Activated CD4-positive, alpha-beta T cell treated with anti-CD3 and anti-CD28 coated beads, Interleukin-2, amount 10 ng/mL, durations not matched to agents 7 days and 5 days (primary cell): ENCODE measurements at regions not wholly inside any gene's neighbourhood (a gene's known extent, or its start where the extent isn't known, plus 50 kb on each side); places are given as distances from the start of the nearest gene placed in this dataset.
"Not testable (repeated sequence)": the region's sequence is repeated elsewhere in the genome, so short reads cannot be mapped to it uniquely, and the experiment has no call there.

Experiments used
- CTCF ChIA-PET: fragments of 350-600 bp; sonication (Branson Sonifier 250); formaldehyde crosslinking; loops from one replicate; lab custom pipeline; 2021; ENCODE audit warnings: antibody characterized with exemption; lab: Charles Lee
- POLR2A ChIA-PET: fragments of 350-600 bp; sonication (Branson Sonifier 250); formaldehyde crosslinking; loops from one replicate; lab custom pipeline; 2021; ENCODE audit warnings: antibody characterized with exemption; lab: Charles Lee
- DNase-seq: peaks from one replicate; pipeline ENCODE4 v3.0.0-alpha.2; 2020
- H3K27ac Mint-ChIP-seq: one replicate; pipeline ENCODE4 v1.8.0; 2021; ENCODE audit warnings: mild to moderate bottlenecking, moderate library complexity, mixed read lengths
- H3K27me3 Mint-ChIP-seq: one replicate; pipeline ENCODE4 v1.8.0; 2021; ENCODE audit warnings: mixed read lengths
- H3K36me3 Mint-ChIP-seq: one replicate; pipeline ENCODE4 v1.8.0; 2021; ENCODE audit warnings: low read depth, mixed read lengths
- H3K4me1 Mint-ChIP-seq: one replicate; pipeline ENCODE4 v1.8.0; 2021; ENCODE audit warnings: mixed read lengths
- H3K4me3 Mint-ChIP-seq: one replicate; pipeline ENCODE4 v1.8.0; 2021; ENCODE audit warnings: mild to moderate bottlenecking, moderate library complexity, mixed read lengths
- H3K9me3 Mint-ChIP-seq: one replicate; pipeline ENCODE4 v1.8.0; 2021; ENCODE audit warnings: mixed read lengths

DNA sequence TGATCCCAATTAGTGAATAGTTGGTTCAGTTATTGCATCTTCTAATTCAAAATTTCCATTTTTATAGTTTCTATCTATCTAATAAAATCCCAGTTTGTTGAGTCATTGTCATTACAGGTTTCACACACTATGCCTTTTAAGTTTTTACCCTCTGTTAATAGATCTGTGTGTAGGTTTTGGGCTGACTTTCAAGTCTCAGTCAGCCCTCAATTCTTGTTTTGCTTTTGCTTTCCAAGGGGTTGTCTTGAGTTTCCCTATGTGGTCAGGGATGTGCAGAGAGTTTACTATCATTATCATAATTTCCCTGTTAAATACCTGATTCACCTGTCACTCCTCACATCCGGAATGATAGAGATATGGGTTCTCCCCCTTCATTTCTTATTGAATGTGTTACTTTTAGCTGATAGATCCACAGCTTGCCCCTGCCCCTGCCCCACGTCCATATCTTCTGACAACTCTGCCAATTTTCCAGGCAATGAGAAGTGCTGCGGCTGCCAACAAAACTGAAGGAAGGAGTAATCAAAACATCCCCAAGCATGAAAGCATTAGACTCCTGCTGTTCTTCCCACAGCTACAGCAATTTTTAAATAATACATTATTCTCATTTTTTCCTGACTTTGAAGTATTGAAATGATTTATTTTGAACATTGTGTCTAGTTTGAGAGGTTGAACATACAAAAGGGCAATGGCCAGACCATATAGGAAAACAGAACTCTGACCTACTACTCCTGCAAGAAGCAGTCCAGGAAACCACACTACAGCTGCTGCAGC lies 1064.8 kb downstream of the SUCLG1 start:
- Mint-ChIP-seq H3K4me1 (no peaks in the 10 kb centered on the region), H3K27ac (no peak overlapping the region), H3K9me3 (peaks cover 3% of the 10 kb centered on the region), H3K36me3 (no peaks in the 10 kb centered on the region), H3K27me3 (no peaks in the 10 kb centered on the region), H3K4me3 (no peak overlapping the region)
- ChIA-PET POLR2A (no interaction called here), CTCF (no interaction called here)
- DNase-seq: no peak

DNA sequence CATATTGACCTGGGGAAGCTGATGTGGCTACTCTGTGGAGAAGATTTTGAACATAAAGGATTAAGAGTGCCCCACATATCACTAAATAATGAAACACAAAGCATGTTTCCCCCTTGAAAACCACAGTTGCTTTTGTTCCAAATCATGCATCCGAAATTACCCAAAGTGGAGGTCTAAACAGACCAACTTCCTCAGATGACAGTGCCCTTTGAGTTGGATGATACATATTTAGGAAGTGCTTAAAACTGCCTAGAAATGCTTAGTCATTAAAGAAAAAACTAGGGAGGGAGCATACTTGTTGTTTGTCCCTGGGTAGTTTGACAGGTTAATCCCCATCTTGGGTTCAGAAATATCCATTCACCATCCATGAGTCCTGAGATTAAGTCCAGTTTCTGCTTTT lies 1070.3 kb downstream of the SUCLG1 start:
- no peaks in the 10 kb centered on the region for H3K27me3 Mint-ChIP-seq
- POLR2A ChIA-PET: no interaction called here
- CTCF ChIA-PET: no interaction called here
- no peaks in the 10 kb centered on the region for H3K36me3 Mint-ChIP-seq
- DNase-seq: no peak
- no peak overlapping the region for H3K27ac Mint-ChIP-seq
- H3K4me3 Mint-ChIP-seq: no peak overlapping the region
- no peaks in the 10 kb centered on the region for H3K4me1 Mint-ChIP-seq
- peaks cover 3% of the 10 kb centered on the region for H3K9me3 Mint-ChIP-seq

DNA sequence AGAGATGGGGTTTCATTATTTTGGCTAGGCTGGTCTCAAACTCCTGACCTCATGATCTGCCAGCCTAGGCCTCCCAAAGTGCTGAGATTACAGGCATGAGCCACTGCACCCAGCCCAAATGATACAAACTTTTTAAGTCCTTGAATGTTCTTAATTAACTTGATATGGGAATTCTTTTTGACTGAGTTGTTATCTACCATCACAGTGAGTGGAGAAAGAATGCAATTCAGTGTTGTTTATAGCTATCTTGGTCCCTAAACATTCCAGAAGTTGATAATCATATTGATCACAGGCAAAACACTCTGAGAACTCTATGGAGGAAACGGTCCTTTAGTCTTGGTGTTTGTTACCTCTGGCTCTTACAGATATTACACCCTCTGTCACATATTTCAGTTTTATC lies 1072.5 kb downstream of the SUCLG1 start:
- Mint-ChIP-seq H3K4me3 (no peak overlapping the region), H3K36me3 (no peaks in the 10 kb centered on the region), H3K27me3 (no peaks in the 10 kb centered on the region), H3K4me1 (no peaks in the 10 kb centered on the region), H3K27ac (no peak overlapping the region), H3K9me3 (peaks cover 7% of the 10 kb centered on the region)
- POLR2A ChIA-PET: no interaction called here
- CTCF ChIA-PET: no interaction called here
- DNase-seq: no peak

DNA sequence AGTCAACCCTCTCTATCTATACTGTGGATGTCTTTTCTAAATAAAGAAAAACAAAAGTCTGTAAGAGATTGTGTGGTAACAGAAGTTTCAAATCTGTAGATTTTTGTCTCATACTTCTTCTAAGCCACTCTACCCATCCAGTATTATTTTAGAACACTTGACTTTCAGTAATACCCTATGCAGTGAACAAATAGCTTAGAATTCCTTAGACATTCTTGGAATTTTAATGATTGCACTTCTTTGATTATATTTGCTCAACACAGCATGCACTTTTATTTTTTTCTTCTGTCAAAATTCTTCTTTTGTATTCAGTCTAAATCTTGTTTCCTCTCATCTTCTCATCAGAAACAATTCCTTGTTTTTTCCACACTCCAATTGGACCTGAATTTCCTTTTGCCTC lies 1080.2 kb downstream of the SUCLG1 start:
- Mint-ChIP-seq H3K9me3 (peaks cover 9% of the 10 kb centered on the region), H3K27ac (no peak overlapping the region), H3K36me3 (no peaks in the 10 kb centered on the region), H3K4me3 (no peak overlapping the region), H3K27me3 (no peaks in the 10 kb centered on the region), H3K4me1 (no peaks in the 10 kb centered on the region)
- POLR2A ChIA-PET: no interaction called here
- CTCF ChIA-PET: no interaction called here
- no peak for DNase-seq

DNA sequence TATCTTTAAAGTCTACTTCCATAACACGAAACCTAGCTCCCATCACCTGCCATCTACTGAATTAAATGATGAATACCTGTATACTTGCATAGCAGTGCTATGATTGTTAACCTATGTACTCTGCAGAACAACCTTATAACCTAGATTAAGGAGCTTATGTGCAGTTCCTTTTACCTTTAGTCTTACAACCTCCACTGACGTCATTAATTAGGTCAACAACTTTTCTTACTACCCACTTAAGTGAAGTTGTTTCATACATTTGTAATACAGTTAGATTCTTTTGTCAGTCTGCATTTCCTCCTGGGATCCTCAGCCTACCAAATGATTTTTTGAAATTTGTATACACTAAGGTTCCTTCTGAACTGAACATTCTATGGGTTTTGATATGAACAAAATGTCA lies 1082.3 kb downstream of the SUCLG1 start:
- H3K27ac Mint-ChIP-seq: no peak overlapping the region
- H3K9me3 Mint-ChIP-seq: peaks cover 5% of the 10 kb centered on the region
- ChIA-PET CTCF (no interaction called here), POLR2A (no interaction called here)
- H3K4me3 Mint-ChIP-seq: no peak overlapping the region
- H3K36me3 Mint-ChIP-seq: no peaks in the 10 kb centered on the region
- DNase-seq: no peak
- no peaks in the 10 kb centered on the region for H3K27me3 Mint-ChIP-seq
- H3K4me1 Mint-ChIP-seq: no peaks in the 10 kb centered on the region

DNA sequence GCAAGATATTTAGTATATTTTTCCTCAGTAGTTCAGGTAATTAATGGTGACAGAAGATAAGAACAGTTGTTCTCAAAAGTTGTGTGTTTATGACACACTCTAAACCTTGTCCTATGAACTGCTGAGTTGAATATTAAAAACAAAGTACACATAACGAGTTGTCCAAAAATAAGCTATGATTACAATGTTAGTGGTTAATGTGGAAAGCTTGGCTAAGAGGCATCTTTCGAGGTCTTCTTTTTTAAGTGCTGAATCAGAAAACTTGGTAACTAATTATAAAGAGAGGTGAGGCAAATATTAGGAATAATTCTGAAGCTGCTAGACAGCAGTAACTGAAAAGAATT lies 1088.7 kb downstream of the SUCLG1 start:
- no peaks in the 10 kb centered on the region for H3K9me3 Mint-ChIP-seq
- H3K4me3 Mint-ChIP-seq: no peak overlapping the region
- H3K36me3 Mint-ChIP-seq: no peaks in the 10 kb centered on the region
- no peak overlapping the region for H3K27ac Mint-ChIP-seq
- ChIA-PET POLR2A (no interaction called here), CTCF (no interaction called here)
- H3K4me1 Mint-ChIP-seq: no peaks in the 10 kb centered on the region
- DNase-seq: no peak
- no peaks in the 10 kb centered on the region for H3K27me3 Mint-ChIP-seq

DNA sequence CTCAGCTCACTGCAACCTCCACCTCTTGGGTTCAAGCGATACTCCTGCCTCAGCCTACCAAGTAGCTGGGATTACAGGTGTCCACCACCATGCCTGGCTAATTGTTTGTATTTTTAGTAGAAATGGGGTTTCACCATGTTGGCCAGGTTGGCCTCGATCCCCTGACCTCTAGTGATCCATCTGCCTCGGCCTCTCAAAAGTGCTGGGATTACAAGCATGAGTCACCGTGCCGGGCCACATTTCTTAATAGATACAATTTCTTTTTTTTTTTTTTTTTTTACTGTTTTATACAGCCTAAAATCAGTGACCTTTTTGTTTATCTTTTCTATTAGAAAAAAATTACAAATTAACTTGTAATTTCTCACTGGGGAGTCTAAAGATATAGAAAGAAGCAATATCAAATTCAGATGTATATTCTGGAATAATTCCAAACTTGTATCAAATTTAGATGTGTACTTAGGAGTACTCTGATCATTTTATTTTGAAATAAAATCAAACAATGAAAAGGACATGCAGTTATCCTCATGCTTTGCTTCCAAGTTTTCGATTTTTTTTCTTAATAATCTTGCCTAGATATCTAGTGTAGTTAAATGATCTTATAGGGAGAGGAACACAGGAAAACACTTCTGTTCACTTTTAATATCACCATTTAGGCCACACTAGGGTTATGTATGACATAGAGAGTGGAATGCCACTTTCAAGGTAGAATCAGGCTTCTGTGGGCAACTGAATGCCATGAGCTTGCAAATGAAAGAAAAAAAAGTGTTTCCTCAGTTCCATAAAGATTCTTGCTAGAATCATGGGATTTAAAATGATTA lies 1089.3 kb downstream of the SUCLG1 start:
- Mint-ChIP-seq H3K9me3 (no peaks in the 10 kb centered on the region), H3K36me3 (no peaks in the 10 kb centered on the region), H3K4me3 (no peak overlapping the region), H3K27ac (no peak overlapping the region), H3K4me1 (no peaks in the 10 kb centered on the region), H3K27me3 (no peaks in the 10 kb centered on the region)
- DNase-seq: no peak
- ChIA-PET CTCF (no interaction called here), POLR2A (no interaction called here)

DNA sequence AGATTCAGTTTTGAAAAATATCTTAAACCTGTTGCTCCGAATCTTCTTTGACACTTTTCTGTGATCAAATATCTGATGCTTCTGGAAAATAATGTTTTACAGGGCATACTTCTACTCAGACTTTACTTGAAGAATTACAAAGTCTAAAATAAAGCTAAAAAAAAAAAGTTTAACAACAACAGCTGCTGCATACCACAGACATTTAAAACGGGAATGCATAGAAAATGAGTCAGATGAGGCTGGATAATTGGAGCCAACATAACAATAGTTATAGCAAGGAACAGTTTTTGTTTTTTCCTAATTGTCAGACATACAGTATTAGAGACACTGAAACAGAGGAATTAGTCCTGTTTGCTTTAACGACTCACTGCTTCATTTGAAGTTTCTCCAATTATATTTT lies 1090.2 kb downstream of the SUCLG1 start:
- ChIA-PET POLR2A (no interaction called here), CTCF (no interaction called here)
- DNase-seq: no peak
- H3K4me1 Mint-ChIP-seq: no peaks in the 10 kb centered on the region
- no peaks in the 10 kb centered on the region for H3K36me3 Mint-ChIP-seq
- no peaks in the 10 kb centered on the region for H3K27me3 Mint-ChIP-seq
- no peak overlapping the region for H3K4me3 Mint-ChIP-seq
- H3K9me3 Mint-ChIP-seq: no peaks in the 10 kb centered on the region
- H3K27ac Mint-ChIP-seq: no peak overlapping the region

DNA sequence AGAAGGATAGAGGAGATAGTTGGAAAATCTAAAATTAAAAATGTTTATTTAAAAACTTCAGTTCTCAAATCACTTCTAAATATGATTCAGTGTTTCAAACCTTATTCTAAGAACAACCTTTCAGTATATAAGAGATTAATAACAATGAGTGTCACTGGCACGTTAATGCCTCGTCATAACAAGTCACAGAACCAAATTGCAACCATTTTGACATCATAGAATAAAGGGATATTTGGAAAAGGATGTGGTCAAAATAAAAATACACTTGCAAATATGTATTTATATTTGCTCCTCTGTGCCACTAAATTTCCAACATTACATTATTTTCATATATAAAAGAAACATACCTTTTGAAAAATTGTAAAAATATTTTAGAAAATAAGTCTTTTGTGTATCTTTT lies 1090.6 kb downstream of the SUCLG1 start:
- H3K9me3 Mint-ChIP-seq: no peaks in the 10 kb centered on the region
- H3K4me1 Mint-ChIP-seq: no peaks in the 10 kb centered on the region
- CTCF ChIA-PET: no interaction called here
- H3K27me3 Mint-ChIP-seq: no peaks in the 10 kb centered on the region
- no peak overlapping the region for H3K27ac Mint-ChIP-seq
- no peak for DNase-seq
- H3K4me3 Mint-ChIP-seq: no peak overlapping the region
- POLR2A ChIA-PET: no interaction called here
- no peaks in the 10 kb centered on the region for H3K36me3 Mint-ChIP-seq

DNA sequence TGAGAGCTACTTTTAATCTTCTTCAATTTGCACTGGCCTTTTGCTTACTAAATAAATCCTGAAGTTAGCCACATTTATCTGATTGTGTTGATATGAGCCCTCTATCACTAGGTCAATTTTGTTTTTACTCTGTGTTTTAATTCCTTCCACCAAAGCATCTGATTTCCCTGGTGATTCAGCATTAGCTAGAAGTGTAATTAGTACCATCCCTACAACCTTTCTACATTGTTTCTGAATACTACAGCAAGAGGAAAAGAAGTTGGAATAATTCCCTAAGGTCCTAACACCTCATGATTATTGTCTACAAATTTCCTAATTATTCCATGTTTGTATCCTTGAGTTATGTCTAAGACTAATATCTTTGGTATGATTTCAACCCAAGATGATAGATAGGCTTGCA lies 1093.6 kb downstream of the SUCLG1 start:
- no peaks in the 10 kb centered on the region for H3K4me1 Mint-ChIP-seq
- H3K4me3 Mint-ChIP-seq: no peak overlapping the region
- H3K27ac Mint-ChIP-seq: no peak overlapping the region
- ChIA-PET CTCF (no interaction called here), POLR2A (no interaction called here)
- no peaks in the 10 kb centered on the region for H3K36me3 Mint-ChIP-seq
- peaks cover 4% of the 10 kb centered on the region for H3K9me3 Mint-ChIP-seq
- H3K27me3 Mint-ChIP-seq: no peaks in the 10 kb centered on the region
- DNase-seq: no peak

DNA sequence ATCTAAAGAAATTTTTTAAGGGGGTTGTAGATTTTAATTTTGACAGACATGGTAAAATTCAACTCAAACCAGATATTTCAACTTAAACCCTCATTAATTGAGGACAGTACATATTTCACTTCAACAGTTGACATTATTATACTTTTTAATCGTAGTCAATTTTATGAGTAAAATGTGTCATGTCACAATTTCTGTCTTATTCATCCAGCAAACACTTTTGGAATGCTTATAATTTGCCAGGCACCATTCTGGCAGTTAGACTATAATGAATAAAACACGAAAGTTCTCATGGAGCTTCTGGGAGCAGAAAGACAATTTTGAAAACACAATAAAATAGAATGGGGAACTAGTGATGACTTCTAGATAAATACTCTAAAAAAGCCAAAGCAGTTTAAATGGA lies 1094.8 kb downstream of the SUCLG1 start:
- Mint-ChIP-seq H3K27me3 (no peaks in the 10 kb centered on the region), H3K4me3 (no peak overlapping the region), H3K4me1 (no peaks in the 10 kb centered on the region), H3K9me3 (peaks cover 4% of the 10 kb centered on the region), H3K36me3 (no peaks in the 10 kb centered on the region), H3K27ac (no peak overlapping the region)
- ChIA-PET CTCF (no interaction called here), POLR2A (no interaction called here)
- DNase-seq: no peak

DNA sequence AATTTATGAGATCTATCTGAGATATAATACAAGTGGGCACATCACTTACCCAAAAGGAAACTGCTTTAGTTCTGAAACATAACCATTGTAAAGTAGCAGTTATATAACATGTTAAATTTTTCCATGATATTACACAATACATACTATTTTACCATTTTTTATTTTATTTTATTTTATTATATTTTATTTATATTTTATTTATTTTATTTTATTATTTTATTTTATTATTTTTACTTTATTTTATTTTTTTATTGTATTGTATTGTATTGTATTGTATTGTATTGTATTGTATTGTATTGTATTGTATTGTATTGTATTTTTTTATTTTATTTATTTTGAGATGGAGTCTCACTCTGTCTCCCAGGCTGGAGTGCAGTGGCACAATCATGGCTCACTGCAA lies 1095.9 kb downstream of the SUCLG1 start:
- H3K4me3 Mint-ChIP-seq, CTCF ChIA-PET: not testable (repeated sequence)

DNA sequence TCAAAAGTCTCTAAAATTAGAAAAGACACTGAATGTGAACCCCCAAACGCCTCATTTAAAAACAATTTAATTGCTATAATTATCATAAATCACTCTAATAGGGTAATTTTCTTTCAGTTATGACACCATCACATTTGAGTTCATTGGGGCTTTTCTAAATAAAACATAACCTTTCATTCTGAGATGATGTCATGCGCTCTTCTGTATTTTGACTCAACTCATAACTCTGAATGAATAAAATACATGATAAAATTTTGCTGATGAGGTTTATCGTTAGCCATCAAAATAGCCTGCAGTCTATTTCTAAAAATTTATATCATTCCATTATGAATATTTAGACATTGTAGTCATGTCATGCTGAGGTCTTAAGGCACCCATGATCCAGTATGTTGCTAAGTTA lies 1099.7 kb downstream of the SUCLG1 start:
- no peak for DNase-seq
- no peaks in the 10 kb centered on the region for H3K27me3 Mint-ChIP-seq
- no peaks in the 10 kb centered on the region for H3K36me3 Mint-ChIP-seq
- H3K9me3 Mint-ChIP-seq: peaks cover 4% of the 10 kb centered on the region
- H3K4me1 Mint-ChIP-seq: no peaks in the 10 kb centered on the region
- ChIA-PET POLR2A (no interaction called here), CTCF (no interaction called here)
- no peak overlapping the region for H3K27ac Mint-ChIP-seq
- no peak overlapping the region for H3K4me3 Mint-ChIP-seq

More for the DNA sequence above, 1095.9 kb downstream of the SUCLG1 start:
- POLR2A ChIA-PET, H3K9me3 Mint-ChIP-seq, DNase-seq, H3K4me1 Mint-ChIP-seq, H3K27me3 Mint-ChIP-seq, H3K27ac Mint-ChIP-seq, H3K36me3 Mint-ChIP-seq: not testable (repeated sequence)
